Endodermal cell (in vitro differentiated cells): ENCODE measurements at regions not wholly inside any gene's neighbourhood (a gene's known extent, or its start where the extent isn't known, plus 50 kb on each side); places are given as distances from the start of the nearest gene placed in this dataset.
A peak's percentile ranks its signal among the peaks of the same experiment; 100 is the strongest.

Experiments
- DNase-seq: peaks from one replicate; pipeline ENCODE4 v3.0.0-alpha.2; 2017
- H3K27ac ChIP-seq: 2 replicates; pipeline ENCODE4 v1.5.1; 2013; ENCODE audit warnings: mild to moderate bottlenecking, low read depth, low read length, moderate library complexity
- H3K27me3 ChIP-seq: 2 replicates; pipeline ENCODE4 v1.6.1; 2013; ENCODE audit warnings: mild to moderate bottlenecking, low read length, moderate library complexity; ENCODE audit not compliant: insufficient read depth, control insufficient read depth, poor library complexity, severe bottlenecking
- H3K36me3 ChIP-seq: 2 replicates; pipeline ENCODE4 v1.7.0; 2013; ENCODE audit warnings: mild to moderate bottlenecking, low read length, moderate library complexity; ENCODE audit not compliant: control insufficient read depth, insufficient read depth
- H3K4me1 ChIP-seq: one replicate; pipeline ENCODE4 v1.7.0; 2013; ENCODE audit warnings: low read length; ENCODE audit not compliant: control insufficient read depth, insufficient read depth
- H3K4me3 ChIP-seq: 2 replicates; pipeline ENCODE4 v1.5.1; 2013; ENCODE audit warnings: mild to moderate bottlenecking, low read length, moderate library complexity
- H3K9ac ChIP-seq: 2 replicates; pipeline ENCODE4 v1.6.1; 2013; ENCODE audit warnings: mild to moderate bottlenecking, low read length, moderate library complexity; ENCODE audit not compliant: poor library complexity, severe bottlenecking; ENCODE audit errors: extremely low read depth
- H3K9me3 ChIP-seq: 2 replicates; pipeline ENCODE4 v1.6.1; 2013; ENCODE audit warnings: mild to moderate bottlenecking, low read length, moderate library complexity; ENCODE audit not compliant: control insufficient read depth
- H3K27ac Mint-ChIP-seq: 2 replicates; pipeline ENCODE4 v1.8.0; 2020; ENCODE audit warnings: mixed read lengths
- H3K27me3 Mint-ChIP-seq: 2 replicates; pipeline ENCODE4 v1.8.0; 2021; ENCODE audit warnings: mild to moderate bottlenecking, mixed read lengths; ENCODE audit not compliant: insufficient read depth
- H3K36me3 Mint-ChIP-seq: 2 replicates; pipeline ENCODE4 v1.8.0; 2020; ENCODE audit warnings: low read depth, mixed read lengths
- H3K4me1 Mint-ChIP-seq: 2 replicates; pipeline ENCODE4 v1.8.0; 2020; ENCODE audit warnings: mixed read lengths
- H3K4me3 Mint-ChIP-seq: 2 replicates; pipeline ENCODE4 v1.8.0; 2020; ENCODE audit warnings: mild to moderate bottlenecking, moderate library complexity, mixed read lengths
- H3K9me3 Mint-ChIP-seq: 2 replicates; pipeline ENCODE4 v1.8.0; 2020; ENCODE audit warnings: mild to moderate bottlenecking, mixed read lengths
- CTCF ChIP-seq: fragments of 200-600 bp; sonication (generic); conservative IDR thresholded peaks from 2 replicates; pipeline ENCODE4 v1.5.0; 2021; ENCODE audit warnings: antibody characterized with exemption, mild to moderate bottlenecking
- WGBS, 2 experiments: methylation state at CpG; one replicate each; pipeline versions ENCODE4 v1.1.5 to v1.1.7; 2013; ENCODE audit warnings: missing lambda C conversion rate in 2 of 2, mixed read lengths in 1 of 2; ENCODE audit not compliant: insufficient coverage in 1 of 2, insufficient read length in 1 of 2; 5-methylcytosine and 5-hydroxymethylcytosine counted together

- H3K27me3 Mint-ChIP-seq = peaks cover 4% of the 10 kb centered on the region
- no peaks in the 10 kb centered on the region for H3K4me1 ChIP-seq
- peaks cover 6% of the 10 kb centered on the region for H3K27me3 ChIP-seq
- peaks cover 2% of the 10 kb centered on the region for H3K9me3 Mint-ChIP-seq
- no peaks in the 10 kb centered on the region for H3K36me3 Mint-ChIP-seq
- H3K36me3 ChIP-seq = no peaks in the 10 kb centered on the region
- no peak overlapping the region for H3K27ac ChIP-seq
- WGBS, 2 experiments = 90 to 94% methylated on average over 2 of the region's 2 CpGs
- no peaks in the 10 kb centered on the region for H3K9me3 ChIP-seq
- H3K27ac Mint-ChIP-seq = no peak overlapping the region
- H3K9ac ChIP-seq = no peak overlapping the region
- DNase-seq = peak; percentile 5
- no peak for TF ChIP-seq CTCF
- H3K4me1 Mint-ChIP-seq = no peaks in the 10 kb centered on the region
- no peak overlapping the region for H3K4me3 Mint-ChIP-seq
- no peak overlapping the region for H3K4me3 ChIP-seq
Measured at GRCh38 chr2:217743407-217743806, 259.4 kb downstream of the TNS1 start.

- Mint-ChIP-seq H3K27me3 (peaks cover 4% of the 10 kb centered on the region), H3K4me3 (no peak overlapping the region), H3K4me1 (no peaks in the 10 kb centered on the region), H3K9me3 (peaks cover 2% of the 10 kb centered on the region), H3K27ac (no peak overlapping the region), H3K36me3 (no peaks in the 10 kb centered on the region)
- 92 to 94% methylated on average over 5 of the region's 5 CpGs for WGBS, 2 experiments
- Histone ChIP-seq H3K27me3 (peaks cover 6% of the 10 kb centered on the region), H3K9me3 (no peaks in the 10 kb centered on the region), H3K9ac (no peak overlapping the region), H3K36me3 (no peaks in the 10 kb centered on the region), H3K27ac (no peak overlapping the region), H3K4me1 (no peaks in the 10 kb centered on the region), H3K4me3 (no peak overlapping the region)
- TF ChIP-seq CTCF = no peak
- DNase-seq = peak; percentile 31
Measured at GRCh38 chr2:217742841-217743240, 260.0 kb downstream of the TNS1 start.

- DNase-seq = no peak
- Histone ChIP-seq H3K27me3 (peaks cover 6% of the 10 kb centered on the region), H3K4me3 (no peak overlapping the region), H3K27ac (no peak overlapping the region), H3K36me3 (no peaks in the 10 kb centered on the region), H3K9ac (no peak overlapping the region), H3K4me1 (no peaks in the 10 kb centered on the region), H3K9me3 (no peaks in the 10 kb centered on the region)
- Mint-ChIP-seq H3K4me1 (no peaks in the 10 kb centered on the region), H3K27ac (no peak overlapping the region), H3K4me3 (no peak overlapping the region), H3K36me3 (no peaks in the 10 kb centered on the region), H3K9me3 (peaks cover 2% of the 10 kb centered on the region), H3K27me3 (peaks cover 4% of the 10 kb centered on the region)
- 89% methylated on average over 4 of the region's 4 CpGs; no CpG with 5 or more reads in 1 of the 2 experiments for WGBS, 2 experiments
- TF ChIP-seq CTCF = no peak
Measured at GRCh38 chr2:217742276-217742675, 260.5 kb downstream of the TNS1 start.
